ENCODE measurements at regions not wholly inside any gene's neighbourhood (a gene's known extent, or its start where the extent isn't known, plus 50 kb on each side); places are given as distances from the start of the nearest gene placed in this dataset.
"Not testable (repeated sequence)": the region's sequence is repeated elsewhere in the genome, so short reads cannot be mapped to it uniquely, and the experiment has no call there.

- not testable (repeated sequence) for DNase-seq
Measured at GRCh38 chr1:66424530-66424929, 109.4 kb upstream of the SGIP1 start.

- no peak for DNase-seq
Measured at GRCh38 chr1:66426239-66426853, 107.6 kb upstream of the SGIP1 start.

- DNase-seq: not testable (repeated sequence)
Measured at GRCh38 chr1:66430815-66431214, 103.1 kb upstream of the SGIP1 start.

- DNase-seq: no peak
Measured at GRCh38 chr1:66431999-66432398, 102.0 kb upstream of the SGIP1 start.

GRCh38 chr1:66433611-66434010 is 100.3 kb upstream of the SGIP1 start:
- DNase-seq: no peak

- no peak for DNase-seq
Measured at GRCh38 chr1:66434096-66434495, 99.9 kb upstream of the SGIP1 start.

- DNase-seq: no peak
Measured at GRCh38 chr1:66435541-66435940, 98.4 kb upstream of the SGIP1 start.

GRCh38 chr1:66436378-66437135 is 97.4 kb upstream of the SGIP1 start:
- DNase-seq: peak; percentile 30

- DNase-seq: no peak
Measured at GRCh38 chr1:66437136-66437401, 96.9 kb upstream of the SGIP1 start.

GRCh38 chr1:66438062-66438461 is 95.9 kb upstream of the SGIP1 start:
- peak; percentile 17 for DNase-seq

GRCh38 chr1:66438501-66438900 is 95.5 kb upstream of the SGIP1 start:
- peak; percentile 16 for DNase-seq

- peak; percentile 98 for DNase-seq
Measured at GRCh38 chr1:66439031-66439740, 94.8 kb upstream of the SGIP1 start.

- DNase-seq: peak; percentile 15
Measured at GRCh38 chr1:66443793-66444192, 90.2 kb upstream of the SGIP1 start.

GRCh38 chr1:66444438-66445265 is 89.3 kb upstream of the SGIP1 start:
- no peak for DNase-seq

GRCh38 chr1:66445492-66446181 is 88.3 kb upstream of the SGIP1 start:
- peak; percentile 80 for DNase-seq

GRCh38 chr1:66446261-66447001 is 87.5 kb upstream of the SGIP1 start:
- DNase-seq: peak; percentile 77

- no peak for DNase-seq
Measured at GRCh38 chr1:66450043-66450514, 83.9 kb upstream of the SGIP1 start.

GRCh38 chr1:66450847-66451246 is 83.1 kb upstream of the SGIP1 start:
- no peak for DNase-seq

- no peak for DNase-seq
Measured at GRCh38 chr1:66452162-66452561, 81.8 kb upstream of the SGIP1 start.

GRCh38 chr1:66452982-66453381 is 81.0 kb upstream of the SGIP1 start:
- no peak for DNase-seq

- DNase-seq: no peak
Measured at GRCh38 chr1:66455446-66455845, 78.5 kb upstream of the SGIP1 start.

- DNase-seq: no peak
Measured at GRCh38 chr1:66460776-66461175, 73.2 kb upstream of the SGIP1 start.

Measured in inflammatory macrophage treated with lipopolysaccharide for 4 hours (primary cell).